BE2C (cell line): ENCODE measurements at regions not wholly inside any gene's neighbourhood (a gene's known extent, or its start where the extent isn't known, plus 50 kb on each side); places are given as distances from the start of the nearest gene placed in this dataset.

ENCODE experiments used
- DNase-seq: peaks from one replicate; pipeline ENCODE4 v3.0.0-alpha.2; 2020
- H3K27me3 ChIP-seq: fragments of 250-450 bp; sonication (Bioruptor Pico); 2 replicates; pipeline ENCODE4 v1.5.1; 2020; ENCODE audit warnings: mild to moderate bottlenecking
- H3K36me3 ChIP-seq: fragments of 250-450 bp; sonication (Bioruptor Pico); 2 replicates; pipeline ENCODE4 v1.5.1; 2020; ENCODE audit warnings: mild to moderate bottlenecking
- H3K4me1 ChIP-seq: fragments of 250-450 bp; sonication (Bioruptor Pico); 2 replicates; pipeline ENCODE4 v1.5.1; 2020
- H3K4me3 ChIP-seq: 2 replicates; pipeline ENCODE4 v1.5.1; 2011; ENCODE audit warnings: low read depth, low read length
- H3K9me3 ChIP-seq: fragments of 250-450 bp; sonication (Bioruptor Pico); 2 replicates; pipeline ENCODE4 v1.5.1; 2020
- TF ChIP-seq, protein P1 (sequence below): IDR thresholded peaks from 2 replicates; pipeline ENCODE4 v1.5.1; 2012; ENCODE audit warnings: mild to moderate bottlenecking, low read depth, low read length

DNA sequence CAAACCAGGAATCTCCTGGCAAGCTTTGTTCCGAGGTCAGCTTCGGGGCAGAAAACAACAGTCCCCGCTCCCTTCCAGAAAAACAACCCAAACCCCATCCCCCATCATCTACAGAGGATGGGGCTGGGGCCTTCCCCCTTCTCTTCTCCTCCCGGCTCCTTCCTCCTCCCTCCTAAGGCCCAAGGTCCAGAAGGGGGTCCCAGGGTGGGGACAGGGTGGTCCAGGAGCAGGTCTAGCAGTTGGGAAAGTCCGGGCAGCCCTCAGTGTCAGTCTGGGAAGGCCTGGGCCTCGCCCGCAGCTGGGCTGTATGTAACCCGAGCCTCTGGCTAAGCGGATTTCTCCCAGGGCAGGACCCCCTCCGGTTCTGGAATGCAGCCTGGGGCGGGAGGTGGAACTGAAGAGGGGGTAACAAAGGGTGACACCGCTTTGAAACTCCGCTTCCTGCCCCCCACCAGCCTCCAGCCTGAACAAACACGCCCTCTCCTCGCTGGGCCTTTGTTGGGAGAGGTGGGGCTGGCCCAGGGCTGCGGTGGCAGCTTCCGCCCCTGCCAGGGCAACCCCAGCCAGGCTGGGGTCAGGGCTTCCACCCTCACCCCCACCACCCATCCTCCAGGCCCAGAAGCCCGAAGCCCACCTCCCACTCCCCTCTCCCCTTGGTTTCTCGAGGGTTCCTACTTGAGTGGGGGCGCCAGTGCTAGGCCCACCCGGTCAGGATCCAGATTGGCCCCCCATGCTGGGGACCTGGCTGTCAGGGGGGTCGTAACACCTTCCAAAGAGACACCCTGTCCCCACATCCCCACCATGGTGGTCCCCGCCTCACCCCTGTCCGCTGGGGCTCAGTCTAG, 63.5 kb downstream of the C9orf50 start:
- H3K9me3 ChIP-seq: no peaks in the 10 kb centered on the region
- H3K4me3 ChIP-seq: no peak overlapping the region
- no peaks in the 10 kb centered on the region for H3K27me3 ChIP-seq
- no peaks in the 10 kb centered on the region for H3K36me3 ChIP-seq
- peaks cover 17% of the 10 kb centered on the region for H3K4me1 ChIP-seq
- DNase-seq: no peak
- TF ChIP-seq, protein P1, sequence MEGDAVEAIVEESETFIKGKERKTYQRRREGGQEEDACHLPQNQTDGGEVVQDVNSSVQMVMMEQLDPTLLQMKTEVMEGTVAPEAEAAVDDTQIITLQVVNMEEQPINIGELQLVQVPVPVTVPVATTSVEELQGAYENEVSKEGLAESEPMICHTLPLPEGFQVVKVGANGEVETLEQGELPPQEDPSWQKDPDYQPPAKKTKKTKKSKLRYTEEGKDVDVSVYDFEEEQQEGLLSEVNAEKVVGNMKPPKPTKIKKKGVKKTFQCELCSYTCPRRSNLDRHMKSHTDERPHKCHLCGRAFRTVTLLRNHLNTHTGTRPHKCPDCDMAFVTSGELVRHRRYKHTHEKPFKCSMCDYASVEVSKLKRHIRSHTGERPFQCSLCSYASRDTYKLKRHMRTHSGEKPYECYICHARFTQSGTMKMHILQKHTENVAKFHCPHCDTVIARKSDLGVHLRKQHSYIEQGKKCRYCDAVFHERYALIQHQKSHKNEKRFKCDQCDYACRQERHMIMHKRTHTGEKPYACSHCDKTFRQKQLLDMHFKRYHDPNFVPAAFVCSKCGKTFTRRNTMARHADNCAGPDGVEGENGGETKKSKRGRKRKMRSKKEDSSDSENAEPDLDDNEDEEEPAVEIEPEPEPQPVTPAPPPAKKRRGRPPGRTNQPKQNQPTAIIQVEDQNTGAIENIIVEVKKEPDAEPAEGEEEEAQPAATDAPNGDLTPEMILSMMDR: no peak

DNA sequence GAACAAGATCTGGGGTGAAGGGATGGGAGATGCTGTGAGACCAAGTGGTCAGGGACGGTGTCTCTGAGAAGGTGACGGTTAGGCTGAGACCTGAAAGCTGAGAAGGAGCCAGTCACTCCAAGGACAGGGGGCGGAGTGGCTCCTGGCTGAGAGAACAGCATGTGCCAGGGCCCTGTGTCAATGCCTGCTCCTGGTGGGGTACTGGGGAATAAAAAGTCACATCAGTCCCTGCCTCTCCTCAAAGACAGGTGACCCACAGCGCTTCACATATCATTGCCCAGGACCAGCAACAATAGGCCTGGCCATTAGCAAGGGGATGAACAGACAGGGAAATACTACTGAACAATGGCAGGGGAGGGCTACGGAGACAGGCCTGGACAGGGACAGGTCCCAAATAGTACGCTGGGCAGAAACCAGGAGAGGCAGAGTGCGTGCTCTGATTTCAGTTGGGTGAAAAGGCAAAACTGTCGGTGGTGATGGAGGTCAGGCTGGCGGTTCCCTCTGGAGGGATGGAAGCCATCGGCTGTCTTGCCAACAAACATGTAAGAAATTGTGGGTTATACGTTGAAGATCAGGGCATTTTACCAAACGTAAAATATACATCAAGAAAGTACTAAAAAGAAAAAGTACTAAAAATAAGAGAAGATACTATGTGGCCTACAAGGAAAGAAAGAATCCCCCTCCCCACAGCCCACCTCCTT, 64.3 kb downstream of the C9orf50 start:
- H3K9me3 ChIP-seq: no peaks in the 10 kb centered on the region
- H3K27me3 ChIP-seq: no peaks in the 10 kb centered on the region
- TF ChIP-seq, protein P1: no peak
- H3K4me3 ChIP-seq: no peak overlapping the region
- DNase-seq: no peak
- H3K4me1 ChIP-seq: peaks cover 10% of the 10 kb centered on the region
- no peaks in the 10 kb centered on the region for H3K36me3 ChIP-seq

DNA sequence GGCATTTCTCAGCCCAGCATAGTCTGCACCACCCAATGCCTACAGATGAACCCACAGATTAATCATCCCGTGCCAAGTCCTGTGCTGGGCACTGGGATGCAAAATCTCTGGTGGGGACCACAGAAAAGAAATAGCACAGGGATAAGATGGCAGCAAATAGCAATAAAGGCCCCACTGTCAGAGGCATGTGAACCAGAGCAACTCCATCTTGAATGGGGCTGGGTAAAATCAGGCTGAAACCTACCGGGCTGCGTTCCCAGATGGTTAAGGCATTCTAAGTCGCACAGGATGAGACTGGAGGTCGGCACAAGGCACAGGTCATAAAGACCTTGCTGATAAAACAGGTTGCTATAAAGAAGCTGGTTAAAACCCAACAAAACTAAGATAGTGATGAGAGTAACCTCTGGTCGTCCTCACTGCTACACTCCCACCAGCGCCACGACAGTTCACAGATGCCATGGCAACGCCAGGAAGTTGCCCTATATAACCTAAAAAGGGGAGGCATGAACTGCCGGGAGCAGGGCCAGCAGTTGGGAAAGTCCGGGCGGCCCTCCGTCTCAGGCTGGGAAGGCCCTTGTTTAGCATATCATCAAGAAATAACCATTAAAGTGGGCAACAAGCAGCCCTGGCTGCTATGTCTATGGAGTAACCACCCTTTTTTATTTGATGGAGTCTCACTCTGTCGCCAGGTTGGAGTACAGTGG, 65.2 kb downstream of the C9orf50 start:
- Histone ChIP-seq H3K9me3 (no peaks in the 10 kb centered on the region), H3K36me3 (no peaks in the 10 kb centered on the region), H3K27me3 (no peaks in the 10 kb centered on the region), H3K4me3 (no peak overlapping the region), H3K4me1 (peaks cover 10% of the 10 kb centered on the region)
- DNase-seq: no peak
- TF ChIP-seq, protein P1: no peak

DNA sequence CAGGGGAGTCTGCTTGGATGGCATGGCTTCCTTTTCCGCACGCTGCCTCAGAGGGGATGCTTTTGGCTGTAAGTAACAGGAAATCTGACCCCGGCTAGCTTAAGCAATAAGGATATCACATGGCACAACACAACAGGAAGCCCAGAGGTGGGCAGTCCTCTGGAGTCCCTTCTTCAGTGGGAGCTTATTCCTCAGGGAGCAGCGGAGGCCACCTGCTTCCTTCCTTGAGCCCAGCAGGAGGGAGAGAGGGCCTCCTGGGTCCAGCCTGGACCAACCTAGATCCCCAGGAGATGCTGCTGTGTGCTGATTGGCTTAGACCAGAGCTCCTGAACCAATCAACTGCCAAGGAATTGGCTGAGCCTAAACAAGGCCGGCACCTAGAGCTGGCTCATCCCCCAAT, 66.3 kb downstream of the C9orf50 start:
- H3K9me3 ChIP-seq: no peaks in the 10 kb centered on the region
- TF ChIP-seq, protein P1: no peak
- H3K4me1 ChIP-seq: peaks cover 10% of the 10 kb centered on the region
- no peak overlapping the region for H3K4me3 ChIP-seq
- DNase-seq: no peak
- no peaks in the 10 kb centered on the region for H3K27me3 ChIP-seq
- H3K36me3 ChIP-seq: no peaks in the 10 kb centered on the region

DNA sequence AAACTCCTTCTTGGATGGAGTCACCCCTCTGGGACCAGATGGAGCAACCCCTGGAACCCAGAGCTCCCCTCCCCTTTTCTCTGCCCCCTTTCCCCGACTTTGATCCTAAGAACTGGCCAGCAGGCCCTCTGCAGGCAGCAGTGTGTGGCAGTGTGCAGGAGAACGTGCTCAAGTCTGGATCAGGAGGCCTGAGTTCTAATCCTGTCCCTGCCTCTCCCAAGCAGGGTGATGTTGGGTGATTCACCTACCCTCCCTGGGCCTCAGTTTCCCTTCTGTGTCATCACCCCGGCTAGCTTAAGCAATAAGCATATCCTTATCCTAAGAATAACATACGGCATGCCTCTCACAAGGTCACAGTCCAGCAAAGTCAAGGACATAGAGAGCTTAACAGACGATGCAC, 67.6 kb downstream of the C9orf50 start:
- Histone ChIP-seq H3K9me3 (no peaks in the 10 kb centered on the region), H3K4me1 (peaks cover 3% of the 10 kb centered on the region), H3K4me3 (no peak overlapping the region), H3K36me3 (no peaks in the 10 kb centered on the region), H3K27me3 (no peaks in the 10 kb centered on the region)
- no peak for DNase-seq
- TF ChIP-seq, protein P1: no peak

DNA sequence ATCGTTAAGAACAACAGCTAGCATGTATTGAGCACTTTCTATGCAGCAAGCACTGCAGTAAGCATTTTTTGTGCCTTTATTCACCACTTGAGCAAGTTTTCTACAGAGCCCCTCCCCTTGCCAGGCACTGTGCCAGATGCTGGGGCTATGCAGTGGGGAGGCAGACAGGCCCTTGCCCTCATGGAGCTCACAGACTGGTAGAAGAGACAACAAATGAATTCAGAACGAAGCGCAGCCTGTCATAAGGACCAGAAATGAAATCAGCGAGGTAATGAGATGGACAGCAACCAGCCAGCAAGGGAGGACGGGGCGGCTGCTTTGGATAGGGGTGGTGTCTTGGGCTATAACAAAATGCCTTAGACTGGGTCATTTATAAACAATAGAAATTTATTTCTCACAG, 68.8 kb downstream of the C9orf50 start:
- TF ChIP-seq, protein P1: no peak
- DNase-seq: no peak
- Histone ChIP-seq H3K27me3 (no peaks in the 10 kb centered on the region), H3K9me3 (no peaks in the 10 kb centered on the region), H3K36me3 (no peaks in the 10 kb centered on the region), H3K4me1 (no peaks in the 10 kb centered on the region; the same call in 1 of the 2 replicates), H3K4me3 (no peak overlapping the region)
